OCI-LY3 (cell line): ENCODE measurements at regions not wholly inside any gene's neighbourhood (a gene's known extent, or its start where the extent isn't known, plus 50 kb on each side); places are given as distances from the start of the nearest gene placed in this dataset.
A peak's percentile ranks its signal among the peaks of the same experiment; 100 is the strongest.

Experiments
- H2AFZ ChIP-seq: fragments of 200-600, 300-600 bp; shearing (Covaris generic); 2 replicates; pipeline ENCODE4 v1.6.0; 2014; ENCODE audit warnings: antibody characterized with exemption, low read depth, low read length
- H3K27ac ChIP-seq: fragments of 200-600, 300-600 bp; sonication (generic); 2 replicates; pipeline ENCODE4 v1.5.1; 2014; ENCODE audit warnings: mild to moderate bottlenecking, low read length, moderate library complexity, mixed read lengths
- H3K27me3 ChIP-seq: fragments of 200-600, 300-600 bp; sonication (generic); 2 replicates; pipeline ENCODE4 v1.6.1; 2014; ENCODE audit warnings: low read depth, low read length, mixed read lengths
- H3K36me3 ChIP-seq: fragments of 200-600, 300-600 bp; sonication (generic); replicated peaks from 2 replicates; pipeline ENCODE3; 2014; ENCODE audit warnings: low read depth, low read length, mixed read lengths
- H3K4me1 ChIP-seq: fragments of 300-600, 200-600 bp; sonication (generic); 2 replicates; pipeline ENCODE4 v1.6.1; 2014; ENCODE audit warnings: low read length, mixed read lengths
- H3K4me2 ChIP-seq: fragments of 200-600, 300-600 bp; sonication (generic); 2 replicates; pipeline ENCODE4 v1.6.1; 2014; ENCODE audit warnings: low read length, mixed read lengths
- H3K4me3 ChIP-seq: fragments of 300-600, 200-600 bp; sonication (generic); 2 replicates; pipeline ENCODE4 v1.5.1; 2014; ENCODE audit warnings: antibody characterized with exemption, mild to moderate bottlenecking, low read length, moderate library complexity
- H3K79me2 ChIP-seq: fragments of 300-600, 200-600 bp; shearing (Covaris generic); 2 replicates; pipeline ENCODE4 v1.6.1; 2014; ENCODE audit warnings: mild to moderate bottlenecking, low read length, mixed read lengths
- H3K9ac ChIP-seq: fragments of 300-600, 200-600 bp; shearing (Covaris generic); 2 replicates; pipeline ENCODE4 v1.6.0; 2014; ENCODE audit warnings: mild to moderate bottlenecking, low read length, moderate library complexity
- H3K9me3 ChIP-seq: fragments of 200-600, 300-600 bp; shearing (Covaris generic); 2 replicates; pipeline ENCODE4 v1.6.1; 2014; ENCODE audit warnings: low read length, mixed read lengths; ENCODE audit not compliant: insufficient read depth
- H4K20me1 ChIP-seq: fragments of 200-600, 300-600 bp; sonication (generic); 2 replicates; pipeline ENCODE4 v1.6.1; 2016; ENCODE audit warnings: low read length, mixed read lengths; ENCODE audit not compliant: insufficient read depth
- EZH2phosphoT487 ChIP-seq: fragments of 200-600 bp; shearing (Covaris generic); IDR thresholded peaks from 2 replicates; pipeline ENCODE4 v1.6.1; 2018; ENCODE audit warnings: antibody characterized with exemption, mixed run types, low read depth
- TF ChIP-seq, protein P1 (sequence below): fragments of 200-600, 300-600 bp; sonication (generic); IDR thresholded peaks from 2 replicates; pipeline ENCODE4 v1.5.1; 2014; ENCODE audit warnings: antibody characterized with exemption, low read length, low read depth

DNA sequence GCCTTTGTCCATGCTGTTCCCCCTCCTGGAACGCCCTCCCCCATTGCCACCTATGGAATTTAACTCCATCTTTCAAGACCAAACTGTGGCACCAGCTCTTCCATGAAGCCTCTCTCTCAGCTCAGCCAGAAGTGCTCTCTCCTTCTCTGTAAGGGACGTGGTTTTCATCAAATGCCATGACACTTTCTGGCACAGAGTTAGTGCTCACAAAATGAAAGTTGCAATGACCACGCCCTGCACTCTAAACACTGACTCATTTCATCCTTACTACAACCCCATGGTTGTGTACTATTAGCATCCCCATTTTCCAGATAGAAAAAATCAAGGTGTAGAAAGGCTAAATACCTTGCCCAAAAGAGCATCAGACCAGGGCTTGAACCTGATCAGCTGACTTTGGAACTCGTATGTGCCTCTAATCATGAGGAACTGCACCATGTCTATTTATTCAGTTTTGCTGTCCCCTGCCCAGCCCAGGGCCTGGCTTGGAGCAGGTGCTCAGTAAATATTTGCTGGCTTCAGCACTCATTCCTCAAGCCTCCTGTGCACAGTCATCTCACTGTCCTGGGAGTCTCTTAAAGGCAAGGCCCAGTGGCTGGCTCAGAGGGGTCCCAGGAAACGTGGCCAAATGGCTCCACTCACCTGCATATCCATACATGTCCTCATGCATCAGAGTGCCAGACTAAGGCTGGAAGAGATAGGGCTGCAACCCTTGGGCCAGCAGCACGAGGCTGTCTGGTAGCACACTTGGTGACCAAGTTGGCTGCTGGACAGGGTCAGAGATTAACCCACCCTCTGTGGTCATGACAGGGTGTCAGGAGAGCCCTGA is 77.9 kb downstream of the MRPL14 start:
- H3K4me3 ChIP-seq: no peak overlapping the region
- no peaks in the 10 kb centered on the region for H3K36me3 ChIP-seq
- H3K4me2 ChIP-seq: peak overlapping the region; percentile 18; the same call in 1 of the 2 replicates
- peaks cover 10% of the 10 kb centered on the region; the same call in 1 of the 2 replicates for H3K27me3 ChIP-seq
- 0 out of 2 replicates have a peak overlapping the region, but pooled peaks have one; percentile 37 for H2AFZ ChIP-seq
- no peaks in the 10 kb centered on the region for H3K79me2 ChIP-seq
- no peak overlapping the region for H3K9ac ChIP-seq
- H3K4me1 ChIP-seq: peaks cover 8% of the 10 kb centered on the region
- H3K9me3 ChIP-seq: no peaks in the 10 kb centered on the region; the same call in 1 of the 2 replicates
- H4K20me1 ChIP-seq: no peaks in the 10 kb centered on the region
- H3K27ac ChIP-seq: no peak overlapping the region
- no peak for TF ChIP-seq EZH2phosphoT487
- TF ChIP-seq, protein P1, sequence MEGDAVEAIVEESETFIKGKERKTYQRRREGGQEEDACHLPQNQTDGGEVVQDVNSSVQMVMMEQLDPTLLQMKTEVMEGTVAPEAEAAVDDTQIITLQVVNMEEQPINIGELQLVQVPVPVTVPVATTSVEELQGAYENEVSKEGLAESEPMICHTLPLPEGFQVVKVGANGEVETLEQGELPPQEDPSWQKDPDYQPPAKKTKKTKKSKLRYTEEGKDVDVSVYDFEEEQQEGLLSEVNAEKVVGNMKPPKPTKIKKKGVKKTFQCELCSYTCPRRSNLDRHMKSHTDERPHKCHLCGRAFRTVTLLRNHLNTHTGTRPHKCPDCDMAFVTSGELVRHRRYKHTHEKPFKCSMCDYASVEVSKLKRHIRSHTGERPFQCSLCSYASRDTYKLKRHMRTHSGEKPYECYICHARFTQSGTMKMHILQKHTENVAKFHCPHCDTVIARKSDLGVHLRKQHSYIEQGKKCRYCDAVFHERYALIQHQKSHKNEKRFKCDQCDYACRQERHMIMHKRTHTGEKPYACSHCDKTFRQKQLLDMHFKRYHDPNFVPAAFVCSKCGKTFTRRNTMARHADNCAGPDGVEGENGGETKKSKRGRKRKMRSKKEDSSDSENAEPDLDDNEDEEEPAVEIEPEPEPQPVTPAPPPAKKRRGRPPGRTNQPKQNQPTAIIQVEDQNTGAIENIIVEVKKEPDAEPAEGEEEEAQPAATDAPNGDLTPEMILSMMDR: no peak

DNA sequence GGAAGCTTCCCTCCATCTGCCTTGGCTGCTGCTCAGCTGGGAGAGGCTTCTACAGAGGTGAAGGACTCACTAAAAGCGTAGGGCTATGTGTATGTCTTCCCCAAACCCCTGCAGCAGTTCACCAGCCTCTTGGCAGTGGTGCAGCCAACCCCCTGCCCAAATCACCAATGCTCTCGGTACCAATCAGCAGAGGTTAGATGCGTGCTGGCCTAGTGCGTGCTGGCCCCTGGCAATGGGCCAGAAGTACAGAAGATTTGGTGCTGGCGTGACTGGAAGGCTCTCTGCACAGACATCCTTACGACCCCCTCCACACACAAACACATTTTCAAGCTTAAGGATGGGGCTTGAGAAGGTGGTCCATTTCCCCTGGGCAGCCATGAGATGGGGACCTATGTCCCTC is 79.0 kb downstream of the MRPL14 start:
- Histone ChIP-seq H3K27ac (no peak overlapping the region), H3K27me3 (no peaks in the 10 kb centered on the region), H3K9me3 (no peaks in the 10 kb centered on the region; the same call in 1 of the 2 replicates), H3K4me2 (no peak overlapping the region), H3K36me3 (no peaks in the 10 kb centered on the region), H4K20me1 (no peaks in the 10 kb centered on the region), H2AFZ (no peak overlapping the region), H3K79me2 (no peaks in the 10 kb centered on the region), H3K4me3 (no peak overlapping the region), H3K4me1 (peaks cover 8% of the 10 kb centered on the region), H3K9ac (no peak overlapping the region)
- TF ChIP-seq EZH2phosphoT487: no peak
- TF ChIP-seq, protein P1: no peak

- H3K9ac ChIP-seq: no peak overlapping the region
- peaks cover 8% of the 10 kb centered on the region for H3K4me1 ChIP-seq
- no peaks in the 10 kb centered on the region for H3K79me2 ChIP-seq
These were observed 79.5 kb downstream of the MRPL14 start for GRCh38 chr6:44047801-44048200.

DNA sequence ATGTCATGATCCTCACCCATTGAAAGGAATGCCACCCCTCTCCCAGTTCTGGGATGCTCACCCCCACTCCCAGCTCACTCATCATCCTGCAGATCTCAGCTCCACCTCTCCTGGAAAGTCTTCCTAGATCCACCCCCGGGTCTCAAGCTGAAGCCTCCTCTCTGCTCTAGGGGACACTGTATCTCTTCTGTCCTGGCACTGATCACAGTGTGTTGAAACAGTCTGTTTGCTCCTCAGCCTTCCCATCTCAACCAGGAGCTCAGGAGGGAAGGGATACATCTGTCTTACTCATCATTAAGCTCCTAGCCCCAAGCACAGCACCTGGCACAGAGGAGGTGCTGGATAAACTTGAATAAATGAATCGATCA is 80.1 kb downstream of the MRPL14 start:
- Histone ChIP-seq H2AFZ (no peak overlapping the region), H4K20me1 (no peaks in the 10 kb centered on the region), H3K27me3 (no peaks in the 10 kb centered on the region), H3K9ac (no peak overlapping the region), H3K4me3 (no peak overlapping the region), H3K4me2 (no peak overlapping the region), H3K36me3 (no peaks in the 10 kb centered on the region), H3K9me3 (no peaks in the 10 kb centered on the region; the same call in 1 of the 2 replicates), H3K79me2 (no peaks in the 10 kb centered on the region), H3K27ac (no peak overlapping the region), H3K4me1 (peaks cover 8% of the 10 kb centered on the region)
- TF ChIP-seq EZH2phosphoT487: no peak
- TF ChIP-seq, protein P1: no peak

More at GRCh38 chr6:44047801-44048200, 79.5 kb downstream of the MRPL14 start:
- Histone ChIP-seq H3K4me3 (no peak overlapping the region), H3K36me3 (no peaks in the 10 kb centered on the region), H3K4me2 (no peak overlapping the region), H3K27ac (no peak overlapping the region), H2AFZ (no peak overlapping the region), H3K9me3 (no peaks in the 10 kb centered on the region; the same call in 1 of the 2 replicates), H4K20me1 (no peaks in the 10 kb centered on the region), H3K27me3 (no peaks in the 10 kb centered on the region)
- TF ChIP-seq EZH2phosphoT487: no peak
- TF ChIP-seq, protein P1: no peak
